H1 (cell line): ENCODE measurements at regions not wholly inside any gene's neighbourhood (a gene's known extent, or its start where the extent isn't known, plus 50 kb on each side); places are given as distances from the start of the nearest gene placed in this dataset.
"Not testable (repeated sequence)": the region's sequence is repeated elsewhere in the genome, so short reads cannot be mapped to it uniquely, and the experiment has no call there.

ENCODE experiments used
- CTCF ChIA-PET: fragments of 300-600 bp; sonication (Branson Sonifier 250); formaldehyde crosslinking; loops from one replicate; lab custom pipeline; 2021; ENCODE audit not compliant: partially characterized antibody; lab: Charles Lee
- POLR2A ChIA-PET: fragments of 300-600 bp; sonication (Branson Sonifier 250); formaldehyde crosslinking; loops from one replicate; lab custom pipeline; 2021; ENCODE audit warnings: inconsistent platforms; ENCODE audit not compliant: partially characterized antibody; lab: Charles Lee
- DNase-seq, 2 experiments: peaks; one replicate each; pipeline versions ENCODE4 v3.0.0 to v3.0.0-alpha.2; 2010 to 2022; ENCODE audit warnings: low spot score in 2 of 2, low read depth in 1 of 2, mixed read lengths in 1 of 2
- FAIRE-seq: peaks from 2 replicates; lab custom pipeline; 2011; peaks lifted over from hg19 to GRCh38; lab: Jason Lieb, UNC
- H2AFZ ChIP-seq: 2 replicates; pipeline ENCODE4 v1.8.1; 2012; ENCODE audit warnings: low read length, inconsistent platforms
- H2AK5ac ChIP-seq: 2 replicates; pipeline ENCODE4 v1.6.1; 2013; ENCODE audit warnings: low read depth, low read length
- H2BK120ac ChIP-seq: replicated peaks from 2 replicates; pipeline ENCODE3; 2013; ENCODE audit warnings: low read depth, low read length, inconsistent platforms
- H2BK12ac ChIP-seq: 2 replicates; pipeline ENCODE4 v1.6.1; 2013; ENCODE audit warnings: low read depth, low read length
- H2BK15ac ChIP-seq: 2 replicates; pipeline ENCODE4 v1.6.1; 2013; ENCODE audit warnings: low read length
- H2BK20ac ChIP-seq: 2 replicates; pipeline ENCODE4 v1.6.1; 2013; ENCODE audit warnings: low read length
- H2BK5ac ChIP-seq: 2 replicates; pipeline ENCODE4 v1.6.1; 2013; ENCODE audit warnings: low read depth, low read length
- H3K14ac ChIP-seq: 2 replicates; pipeline ENCODE4 v1.6.1; 2013; ENCODE audit warnings: inconsistent platforms; ENCODE audit not compliant: insufficient read length
- H3K18ac ChIP-seq: 2 replicates; pipeline ENCODE4 v1.6.1; 2013; ENCODE audit warnings: low read length; ENCODE audit errors: extremely low read depth
- H3K23ac ChIP-seq: 2 replicates; pipeline ENCODE4 v1.6.1; 2013; ENCODE audit warnings: inconsistent platforms; ENCODE audit not compliant: insufficient read length
- H3K23me2 ChIP-seq: 2 replicates; pipeline ENCODE4 v1.6.1; 2013; ENCODE audit warnings: low read depth, low read length
- H3K27ac ChIP-seq: 2 replicates; pipeline ENCODE4 v1.6.1; 2011; ENCODE audit warnings: low read depth, low read length, inconsistent platforms
- H3K27me3 ChIP-seq, 4 experiments: replicated peaks in 1 of 4; 1 replicate in 1 of 4; 2 replicates in 3 of 4; pipeline versions ENCODE4 v1.6.1 to v1.8.1; 2011 to 2013; ENCODE audit warnings: low read length in 3 of 4, mild to moderate bottlenecking in 3 of 4, inconsistent platforms in 2 of 4, mixed read lengths in 2 of 4, moderate library complexity in 1 of 4; ENCODE audit not compliant: control insufficient read depth in 3 of 4, insufficient read depth in 3 of 4; ENCODE audit errors: extremely low read depth in 1 of 4
- H3K36me3 ChIP-seq, 4 experiments: 2 replicates each; pipeline versions ENCODE4 v1.6.1 to v1.8.1; 2011 to 2013; ENCODE audit warnings: mild to moderate bottlenecking in 4 of 4, low read length in 3 of 4, moderate library complexity in 2 of 4, control low read depth in 1 of 4, inconsistent platforms in 1 of 4; ENCODE audit not compliant: insufficient read depth in 4 of 4, control insufficient read depth in 2 of 4
- H3K4ac ChIP-seq: replicated peaks from 2 replicates; pipeline ENCODE3; 2013; ENCODE audit warnings: low read length, low read depth, mixed read lengths, inconsistent platforms; ENCODE audit not compliant: insufficient read length
- H3K4me1 ChIP-seq, 4 experiments: replicated peaks in 1 of 4; 1 replicate in 1 of 4; 2 replicates in 3 of 4; pipeline versions ENCODE4 v1.6.1 to v1.8.1; 2011 to 2013; ENCODE audit warnings: low read length in 3 of 4, inconsistent platforms in 2 of 4, mixed read lengths in 1 of 4; ENCODE audit not compliant: insufficient read depth in 4 of 4, control insufficient read depth in 3 of 4
- H3K4me2 ChIP-seq, 2 experiments: 2 replicates each; pipeline versions ENCODE4 v1.6.1 to v1.8.1; 2011 to 2013; ENCODE audit warnings: low read depth in 2 of 2, low read length in 2 of 2, control low read depth in 1 of 2, inconsistent platforms in 1 of 2, mild to moderate bottlenecking in 1 of 2; ENCODE audit not compliant: insufficient read depth in 1 of 2
- H3K4me3 ChIP-seq, 4 experiments: fragments of 200-600, 300-600 bp in 1 of 4; sonication (generic), shearing (Covaris generic), sonication (Bioruptor Twin) in 1 of 4; 2 replicates each; pipeline versions ENCODE4 v1.5.1 to v1.8.1; 2011 to 2016; ENCODE audit warnings: low read length in 4 of 4, low read depth in 3 of 4, control low read depth in 2 of 4, inconsistent platforms in 2 of 4, mild to moderate bottlenecking in 2 of 4, mixed read lengths in 1 of 4, moderate library complexity in 1 of 4; ENCODE audit not compliant: insufficient read depth in 2 of 4; ENCODE audit errors: extremely low read depth in 1 of 4
- H3K56ac ChIP-seq: replicated peaks from 2 replicates; pipeline ENCODE3; 2013; ENCODE audit warnings: low read depth, mild to moderate bottlenecking, mixed read lengths, low read length, inconsistent platforms; ENCODE audit not compliant: insufficient read length
- H3K79me1 ChIP-seq: 2 replicates; pipeline ENCODE4 v1.6.1; 2013; ENCODE audit warnings: low read depth, low read length, control low read depth
- H3K79me2 ChIP-seq, 2 experiments: 2 replicates each; pipeline versions ENCODE4 v1.6.1 to v1.8.1; 2012 to 2013; ENCODE audit warnings: low read length in 2 of 2, mild to moderate bottlenecking in 2 of 2, inconsistent platforms in 1 of 2; ENCODE audit not compliant: insufficient read depth in 2 of 2, control insufficient read depth in 1 of 2
- H3K9ac ChIP-seq, 4 experiments: replicated peaks in 1 of 4; 1 replicate in 1 of 4; 2 replicates in 3 of 4; pipeline versions ENCODE4 v1.6.1 to v1.8.1; 2011 to 2013; ENCODE audit warnings: low read depth in 3 of 4, low read length in 3 of 4, control low read depth in 2 of 4, mild to moderate bottlenecking in 2 of 4, moderate library complexity in 2 of 4, inconsistent platforms in 1 of 4; ENCODE audit errors: extremely low read depth in 1 of 4
- H3K9me3 ChIP-seq, 2 experiments: 2 replicates each; pipeline versions ENCODE4 v1.6.1 to v1.8.1; 2012 to 2013; ENCODE audit warnings: mild to moderate bottlenecking in 2 of 2, moderate library complexity in 2 of 2, control low read depth in 1 of 2, inconsistent platforms in 1 of 2, low read depth in 1 of 2, low read length in 1 of 2, mixed read lengths in 1 of 2; ENCODE audit not compliant: insufficient read depth in 2 of 2
- H4K20me1 ChIP-seq, 2 experiments: replicated peaks in 1 of 2; 2 replicates each; pipeline versions ENCODE3 to v1.8.1; 2011 to 2013; ENCODE audit warnings: inconsistent platforms in 2 of 2, low read length in 2 of 2, mild to moderate bottlenecking in 1 of 2; ENCODE audit not compliant: insufficient read depth in 2 of 2, control insufficient read depth in 1 of 2
- H4K5ac ChIP-seq: 2 replicates; pipeline ENCODE4 v1.6.1; 2013; ENCODE audit warnings: low read length, low read depth, mixed read lengths, inconsistent platforms; ENCODE audit not compliant: insufficient read length
- H4K8ac ChIP-seq: 2 replicates; pipeline ENCODE4 v1.8.0; 2013; ENCODE audit warnings: mild to moderate bottlenecking, moderate library complexity, low read length, inconsistent platforms; ENCODE audit not compliant: insufficient read depth; ENCODE audit errors: extremely low read depth
- H4K91ac ChIP-seq: replicated peaks from 2 replicates; pipeline ENCODE3; 2013; ENCODE audit warnings: low read length, mixed read lengths, inconsistent platforms; ENCODE audit not compliant: insufficient read length
- YY1 ChIP-seq: IDR thresholded peaks from 2 replicates; pipeline ENCODE4 v1.6.1; 2011; ENCODE audit warnings: low read depth, mild to moderate bottlenecking, low read length
- WGBS, 2 experiments: shearing (Covaris generic) in 1 of 2; methylation state at CpG; one replicate each; pipeline versions ENCODE4 v1.1.6 to v1.1.7; 2013 to 2015; ENCODE audit warnings: low lambda C conversion rate in 2 of 2, mixed read lengths in 2 of 2, inconsistent platforms in 1 of 2, low coverage in 1 of 2, missing lambda C conversion rate in 1 of 2; ENCODE audit not compliant: insufficient replicate concordance in 2 of 2, insufficient coverage in 1 of 2, insufficient read length in 1 of 2; ENCODE audit errors: extremely low coverage in 1 of 2, missing lambda C conversion rate in 1 of 2; 5-methylcytosine and 5-hydroxymethylcytosine counted together

DNA sequence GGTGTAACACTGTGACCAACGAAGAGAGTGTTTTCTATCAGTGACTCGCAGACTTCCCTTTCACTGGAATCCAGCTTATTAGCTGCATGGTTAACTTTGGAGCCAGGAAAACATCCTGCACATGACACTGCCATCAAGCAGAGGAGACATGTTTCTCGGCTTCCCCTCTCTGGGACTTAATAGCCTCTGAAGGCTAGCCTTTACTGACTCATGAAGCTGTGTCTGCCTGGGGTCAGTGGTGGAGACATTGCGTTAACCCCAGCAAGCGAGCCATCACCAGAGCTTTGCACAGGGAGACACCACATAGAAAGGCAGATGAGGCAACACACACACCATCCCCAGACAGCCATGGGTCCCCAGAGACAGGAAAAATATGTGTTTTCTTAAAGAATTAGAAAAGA, 126.9 kb upstream of the PRICKLE1 start (continued):
- no peak for TF ChIP-seq YY1

GRCh38 chr12:42713566-42713965, 124.0 kb upstream of the PRICKLE1 start:
- H3K27ac ChIP-seq, H3K23me2 ChIP-seq, H3K4me1 ChIP-seq, H2BK15ac ChIP-seq, H2BK12ac ChIP-seq, H2BK120ac ChIP-seq, H3K27me3 ChIP-seq, H4K8ac ChIP-seq, CTCF ChIA-PET, H2AK5ac ChIP-seq, H3K36me3 ChIP-seq, H3K18ac ChIP-seq, H4K91ac ChIP-seq, H2AFZ ChIP-seq, H3K23ac ChIP-seq, DNase-seq, H3K4ac ChIP-seq, H3K79me2 ChIP-seq, H3K9ac ChIP-seq, H3K9me3 ChIP-seq, H3K79me1 ChIP-seq, H3K56ac ChIP-seq, H2BK5ac ChIP-seq, H4K20me1 ChIP-seq, H3K14ac ChIP-seq, H3K4me3 ChIP-seq, H3K4me2 ChIP-seq, POLR2A ChIA-PET, FAIRE-seq, H4K5ac ChIP-seq, H2BK20ac ChIP-seq: not testable (repeated sequence)
- WGBS, 2 experiments = 92% methylated on average over 3 of the region's 3 CpGs; no CpG with 5 or more reads in 1 of the 2 experiments
